Keratinocyte (primary cell): ENCODE measurements at regions not wholly inside any gene's neighbourhood (a gene's known extent, or its start where the extent isn't known, plus 50 kb on each side); places are given as distances from the start of the nearest gene placed in this dataset.

Experiments used
- EZH2 ChIP-seq: IDR thresholded peaks from one replicate; pipeline ENCODE4 v1.6.1; 2012; ENCODE audit warnings: inconsistent platforms, mild to moderate bottlenecking, low read length, moderate library complexity
- TF ChIP-seq, protein P1 (sequence below), 3 experiments: IDR thresholded peaks in 1 of 3; conservative IDR thresholded peaks in 1 of 3; optimal IDR thresholded peaks in 1 of 3; 2 replicates in 2 of 3; 3 replicates in 1 of 3; pipeline versions ENCODE3 to v1.5.1; 2011; ENCODE audit warnings: low read length in 3 of 3, mild to moderate bottlenecking in 3 of 3, moderate library complexity in 2 of 3, control low read depth in 1 of 3, inconsistent platforms in 1 of 3; ENCODE audit not compliant: insufficient read depth in 2 of 3; ENCODE audit errors: extremely low read depth in 1 of 3

DNA sequence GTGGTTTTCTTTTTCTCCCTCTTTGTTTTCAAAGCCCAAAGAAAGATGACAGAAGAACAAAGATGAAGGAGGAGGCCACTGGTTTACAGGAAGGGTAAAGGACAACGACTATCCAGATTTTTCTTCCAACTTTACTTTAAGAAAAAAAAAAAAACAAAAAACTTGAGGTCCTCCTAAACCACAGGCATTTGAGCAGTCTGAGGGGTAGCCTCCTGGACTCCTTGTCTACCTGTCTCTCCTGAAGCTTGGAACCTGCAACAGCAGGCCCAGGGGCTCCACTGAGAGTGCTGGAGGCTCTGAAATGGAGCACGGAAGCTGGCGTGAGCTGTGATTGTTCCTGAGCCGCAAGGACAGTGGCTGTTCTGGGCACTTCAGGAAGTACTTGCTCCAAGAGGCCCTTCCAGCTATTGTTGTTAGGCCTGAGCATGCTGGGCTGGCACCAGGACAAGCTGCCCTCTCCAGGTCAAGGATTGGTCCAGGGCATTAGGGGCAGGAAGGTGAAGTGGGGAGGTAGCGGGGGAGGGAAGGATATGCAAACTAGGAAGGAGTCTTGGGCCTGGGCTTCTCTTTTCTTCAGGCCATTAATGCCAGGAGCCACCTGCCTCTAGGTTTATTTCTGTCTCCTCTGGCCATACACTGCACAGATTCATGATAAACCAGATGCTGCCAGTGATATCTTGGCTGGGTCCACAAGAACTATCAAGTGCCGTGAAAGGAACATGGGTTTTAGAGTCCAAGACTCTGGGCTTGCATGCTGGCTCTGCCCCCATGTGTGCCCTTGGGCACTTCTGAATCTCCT, 147.3 kb downstream of the CCDC34 start:
- TF ChIP-seq, protein P1, sequence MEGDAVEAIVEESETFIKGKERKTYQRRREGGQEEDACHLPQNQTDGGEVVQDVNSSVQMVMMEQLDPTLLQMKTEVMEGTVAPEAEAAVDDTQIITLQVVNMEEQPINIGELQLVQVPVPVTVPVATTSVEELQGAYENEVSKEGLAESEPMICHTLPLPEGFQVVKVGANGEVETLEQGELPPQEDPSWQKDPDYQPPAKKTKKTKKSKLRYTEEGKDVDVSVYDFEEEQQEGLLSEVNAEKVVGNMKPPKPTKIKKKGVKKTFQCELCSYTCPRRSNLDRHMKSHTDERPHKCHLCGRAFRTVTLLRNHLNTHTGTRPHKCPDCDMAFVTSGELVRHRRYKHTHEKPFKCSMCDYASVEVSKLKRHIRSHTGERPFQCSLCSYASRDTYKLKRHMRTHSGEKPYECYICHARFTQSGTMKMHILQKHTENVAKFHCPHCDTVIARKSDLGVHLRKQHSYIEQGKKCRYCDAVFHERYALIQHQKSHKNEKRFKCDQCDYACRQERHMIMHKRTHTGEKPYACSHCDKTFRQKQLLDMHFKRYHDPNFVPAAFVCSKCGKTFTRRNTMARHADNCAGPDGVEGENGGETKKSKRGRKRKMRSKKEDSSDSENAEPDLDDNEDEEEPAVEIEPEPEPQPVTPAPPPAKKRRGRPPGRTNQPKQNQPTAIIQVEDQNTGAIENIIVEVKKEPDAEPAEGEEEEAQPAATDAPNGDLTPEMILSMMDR (optimal IDR thresholded peaks at IDR 0.05 in 1 of 3, IDR thresholded peaks at IDR 0.05 in 1 of 3, conservative IDR thresholded peaks at IDR 0.05 in 1 of 3; ENCODE audit: extremely low read depth in 1 of 3, insufficient read depth in 2 of 3, low read length in 3 of 3) = no peak
- TF ChIP-seq EZH2 = no peak
